ENCODE measurements at regions not wholly inside any gene's neighbourhood (a gene's known extent, or its start where the extent isn't known, plus 50 kb on each side); places are given as distances from the start of the nearest gene placed in this dataset.

DNA sequence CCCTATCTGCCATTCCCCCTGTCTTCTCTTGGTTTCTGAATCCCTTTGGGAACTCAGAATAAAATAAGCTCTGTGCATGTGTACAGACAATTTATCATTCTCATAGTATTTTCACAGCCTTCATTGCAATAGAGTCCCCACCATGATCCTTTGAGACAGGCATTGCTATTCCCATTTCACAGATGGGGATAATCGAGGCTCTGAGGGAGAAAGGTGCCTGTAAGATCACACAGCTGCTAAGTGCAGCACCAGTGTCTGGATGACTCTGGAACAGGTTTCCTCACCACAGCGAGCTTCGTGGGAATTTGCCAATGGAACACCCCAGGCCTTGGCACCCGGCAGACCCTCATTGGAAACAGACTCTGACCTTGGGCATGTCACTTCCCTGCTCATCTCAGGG is 293.6 kb downstream of the NSG2 start:
- TF ChIP-seq, protein P1, sequence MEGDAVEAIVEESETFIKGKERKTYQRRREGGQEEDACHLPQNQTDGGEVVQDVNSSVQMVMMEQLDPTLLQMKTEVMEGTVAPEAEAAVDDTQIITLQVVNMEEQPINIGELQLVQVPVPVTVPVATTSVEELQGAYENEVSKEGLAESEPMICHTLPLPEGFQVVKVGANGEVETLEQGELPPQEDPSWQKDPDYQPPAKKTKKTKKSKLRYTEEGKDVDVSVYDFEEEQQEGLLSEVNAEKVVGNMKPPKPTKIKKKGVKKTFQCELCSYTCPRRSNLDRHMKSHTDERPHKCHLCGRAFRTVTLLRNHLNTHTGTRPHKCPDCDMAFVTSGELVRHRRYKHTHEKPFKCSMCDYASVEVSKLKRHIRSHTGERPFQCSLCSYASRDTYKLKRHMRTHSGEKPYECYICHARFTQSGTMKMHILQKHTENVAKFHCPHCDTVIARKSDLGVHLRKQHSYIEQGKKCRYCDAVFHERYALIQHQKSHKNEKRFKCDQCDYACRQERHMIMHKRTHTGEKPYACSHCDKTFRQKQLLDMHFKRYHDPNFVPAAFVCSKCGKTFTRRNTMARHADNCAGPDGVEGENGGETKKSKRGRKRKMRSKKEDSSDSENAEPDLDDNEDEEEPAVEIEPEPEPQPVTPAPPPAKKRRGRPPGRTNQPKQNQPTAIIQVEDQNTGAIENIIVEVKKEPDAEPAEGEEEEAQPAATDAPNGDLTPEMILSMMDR (conservative IDR thresholded peaks at IDR 0.05): no peak
- H3K9me3 Mint-ChIP-seq: no peaks in the 10 kb centered on the region
- H3K4me3 Mint-ChIP-seq: no peak overlapping the region
- Histone ChIP-seq H3K4me1 (ENCODE audit: control insufficient read depth, insufficient read depth, low read length) (peaks cover 20% of the 10 kb centered on the region), H3K36me3 (ENCODE audit: control insufficient read depth, insufficient read depth, low read length) (no peaks in the 10 kb centered on the region), H3K27me3 (ENCODE audit: control insufficient read depth, insufficient read depth, low read length, poor library complexity, severe bottlenecking) (no peaks in the 10 kb centered on the region), H3K27ac (ENCODE audit: low read depth, low read length) (no peak overlapping the region), H3K4me3 (ENCODE audit: low read length) (no peak overlapping the region), H3K9me3 (ENCODE audit: control insufficient read depth, low read length) (no peaks in the 10 kb centered on the region), H3K9ac (ENCODE audit: extremely low read depth, low read length, poor library complexity, severe bottlenecking) (no peak overlapping the region)
- H3K27ac Mint-ChIP-seq: no peak overlapping the region
- DNase-seq: no peak
- H3K4me1 Mint-ChIP-seq: peaks cover 49% of the 10 kb centered on the region
- H3K36me3 Mint-ChIP-seq (ENCODE audit: low read depth): no peaks in the 10 kb centered on the region
- WGBS, 2 experiments (ENCODE audit: insufficient coverage in 1 of 2, insufficient read length in 1 of 2): 94 to 95% methylated on average over 4 of the region's 4 CpGs
- H3K27me3 Mint-ChIP-seq (ENCODE audit: insufficient read depth): no peaks in the 10 kb centered on the region

DNA sequence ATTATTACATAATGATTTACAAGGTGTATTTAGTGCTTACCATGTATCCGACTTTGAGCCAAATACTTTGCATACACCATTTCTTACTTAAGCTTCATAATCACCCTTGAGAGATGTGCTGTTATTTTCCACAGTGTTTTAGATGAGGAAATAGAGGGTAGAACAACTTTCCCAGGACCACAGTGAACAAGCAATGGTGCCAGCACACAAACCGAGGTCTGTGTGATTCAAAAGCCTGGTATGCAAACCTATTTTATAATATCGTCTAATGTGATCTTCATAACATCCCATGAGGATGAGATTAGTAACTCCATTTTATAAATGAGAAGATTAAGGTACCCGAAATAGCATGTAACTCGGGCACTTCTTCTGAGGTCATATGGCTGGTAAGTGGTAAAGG is 294.7 kb downstream of the NSG2 start:
- Mint-ChIP-seq H3K27ac (no peak overlapping the region), H3K36me3 (ENCODE audit: low read depth) (no peaks in the 10 kb centered on the region), H3K9me3 (peaks cover 2% of the 10 kb centered on the region), H3K27me3 (ENCODE audit: insufficient read depth) (no peaks in the 10 kb centered on the region), H3K4me3 (no peak overlapping the region), H3K4me1 (peaks cover 45% of the 10 kb centered on the region)
- Histone ChIP-seq H3K9me3 (ENCODE audit: control insufficient read depth, low read length) (no peaks in the 10 kb centered on the region), H3K4me1 (ENCODE audit: control insufficient read depth, insufficient read depth, low read length) (peaks cover 20% of the 10 kb centered on the region), H3K27ac (ENCODE audit: low read depth, low read length) (no peak overlapping the region), H3K9ac (ENCODE audit: extremely low read depth, low read length, poor library complexity, severe bottlenecking) (no peak overlapping the region), H3K4me3 (ENCODE audit: low read length) (no peak overlapping the region), H3K27me3 (ENCODE audit: control insufficient read depth, insufficient read depth, low read length, poor library complexity, severe bottlenecking) (no peaks in the 10 kb centered on the region), H3K36me3 (ENCODE audit: control insufficient read depth, insufficient read depth, low read length) (no peaks in the 10 kb centered on the region)
- no peak for DNase-seq
- TF ChIP-seq, protein P1 (conservative IDR thresholded peaks at IDR 0.05): no peak
- WGBS, 2 experiments (ENCODE audit: insufficient coverage in 1 of 2, insufficient read length in 1 of 2): 93 to 100% methylated on average over 2 to 5 of the region's 5 CpGs

GRCh38 chr5:174342696-174343095 is 297.2 kb downstream of the NSG2 start:
- peaks cover 3% of the 10 kb centered on the region for H3K9me3 Mint-ChIP-seq
- H3K27me3 Mint-ChIP-seq (ENCODE audit: insufficient read depth): peaks cover 2% of the 10 kb centered on the region
- H3K36me3 Mint-ChIP-seq (ENCODE audit: low read depth): no peaks in the 10 kb centered on the region
- peaks cover 31% of the 10 kb centered on the region for H3K4me1 Mint-ChIP-seq
- Histone ChIP-seq H3K36me3 (ENCODE audit: control insufficient read depth, insufficient read depth, low read length) (no peaks in the 10 kb centered on the region), H3K9me3 (ENCODE audit: control insufficient read depth, low read length) (no peaks in the 10 kb centered on the region), H3K27me3 (ENCODE audit: control insufficient read depth, insufficient read depth, low read length, poor library complexity, severe bottlenecking) (no peaks in the 10 kb centered on the region), H3K4me3 (ENCODE audit: low read length) (no peak overlapping the region), H3K9ac (ENCODE audit: extremely low read depth, low read length, poor library complexity, severe bottlenecking) (no peak overlapping the region), H3K4me1 (ENCODE audit: control insufficient read depth, insufficient read depth, low read length) (peaks cover 10% of the 10 kb centered on the region), H3K27ac (ENCODE audit: low read depth, low read length) (no peak overlapping the region)
- no peak overlapping the region for H3K27ac Mint-ChIP-seq
- whole genome bisulfite sequencing, 2 experiments (ENCODE audit: insufficient coverage in 1 of 2, insufficient read length in 1 of 2): 100% methylated on average over 1 of the region's 1 CpG; no CpG with 5 or more reads in 1 of the 2 experiments
- no peak overlapping the region for H3K4me3 Mint-ChIP-seq
- no peak for DNase-seq
- TF ChIP-seq, protein P1 (conservative IDR thresholded peaks at IDR 0.05): no peak

Data from endodermal cell (in vitro differentiated cells).